Neural cell (in vitro differentiated cells): ENCODE measurements at regions not wholly inside any gene's neighbourhood (a gene's known extent, or its start where the extent isn't known, plus 50 kb on each side); places are given as distances from the start of the nearest gene placed in this dataset.
"Not testable (repeated sequence)": the region's sequence is repeated elsewhere in the genome, so short reads cannot be mapped to it uniquely, and the experiment has no call there.

Experiments
- H2AFZ ChIP-seq: fragments of 200-600, 300-800 bp; sonication (generic), shearing (Covaris generic); 2 replicates; pipeline ENCODE4 v1.6.0; 2014; ENCODE audit warnings: low read depth, mild to moderate bottlenecking, antibody characterized with exemption, low read length, moderate library complexity
- H3F3A ChIP-seq: fragments of 200-600 bp; shearing (Covaris generic); 2 replicates; pipeline ENCODE4 v1.6.1; 2016; ENCODE audit warnings: mild to moderate bottlenecking, moderate library complexity, mixed read lengths, antibody characterized with exemption, low read length; ENCODE audit not compliant: insufficient read depth, poor library complexity, severe bottlenecking
- H3K27ac ChIP-seq: fragments of 200-600, 300-800 bp; sonication (generic), shearing (Covaris generic); 2 replicates; pipeline ENCODE4 v1.5.1; 2014; ENCODE audit warnings: mild to moderate bottlenecking, low read length, moderate library complexity
- H3K27me3 ChIP-seq: fragments of 300-800, 200-600 bp; sonication (generic), shearing (Covaris generic); 2 replicates; pipeline ENCODE4 v1.6.0; 2014; ENCODE audit warnings: mild to moderate bottlenecking, low read depth, low read length, moderate library complexity; ENCODE audit not compliant: insufficient read depth
- H3K36me3 ChIP-seq: fragments of 300-800, 200-600 bp; sonication (generic), shearing (Covaris generic); 2 replicates; pipeline ENCODE4 v1.5.1; 2014; ENCODE audit warnings: mild to moderate bottlenecking, antibody characterized with exemption, low read length, moderate library complexity; ENCODE audit not compliant: insufficient read depth
- H3K4me2 ChIP-seq: fragments of 300-800, 200-600 bp; sonication (generic), shearing (Covaris generic); 2 replicates; pipeline ENCODE4 v1.6.0; 2014; ENCODE audit warnings: mild to moderate bottlenecking, low read length
- H3K4me3 ChIP-seq: fragments of 300-800, 200-600 bp; sonication (generic), shearing (Covaris generic); 2 replicates; pipeline ENCODE4 v1.5.1; 2014; ENCODE audit warnings: mild to moderate bottlenecking, low read length, moderate library complexity
- H3K79me2 ChIP-seq: fragments of 200-600 bp; shearing (Covaris generic); replicated peaks from 2 replicates; pipeline ENCODE4 v1.6.0; 2014; ENCODE audit warnings: mild to moderate bottlenecking, low read length, moderate library complexity; ENCODE audit not compliant: insufficient read depth
- H3K9ac ChIP-seq: fragments of 300-800, 200-600 bp; sonication (generic), shearing (Covaris generic); 2 replicates; pipeline ENCODE4 v1.6.1; 2016; ENCODE audit warnings: mild to moderate bottlenecking, low read length, mixed read lengths
- H3K9me2 ChIP-seq: fragments of 200-600 bp; shearing (Covaris generic); 2 replicates; pipeline ENCODE4 v1.6.1; 2016; ENCODE audit warnings: mild to moderate bottlenecking, low read length, mixed read lengths; ENCODE audit not compliant: insufficient read depth
- H3K9me3 ChIP-seq: fragments of 200-600, 300-800 bp; sonication (generic), shearing (Covaris generic); 2 replicates; pipeline ENCODE4 v1.6.1; 2016; ENCODE audit warnings: mild to moderate bottlenecking, mixed run types, low read length, moderate library complexity, mixed read lengths
- H4K20me1 ChIP-seq: fragments of 200-600 bp; shearing (Covaris generic); 2 replicates; pipeline ENCODE4 v1.6.1; 2016; ENCODE audit warnings: mild to moderate bottlenecking, mixed run types; ENCODE audit not compliant: insufficient read depth
- CTCF ChIP-seq: fragments of 450-650 bp; IDR thresholded peaks from 2 replicates; pipeline ENCODE4 v1.5.1; 2014; ENCODE audit warnings: antibody characterized with exemption, mild to moderate bottlenecking, moderate library complexity; ENCODE audit not compliant: poor library complexity, severe bottlenecking
- EP300 ChIP-seq: fragments of 450-650 bp; conservative IDR thresholded peaks from 2 replicates; pipeline ENCODE4 v1.6.1; 2014; ENCODE audit warnings: antibody characterized with exemption, mild to moderate bottlenecking, moderate library complexity; ENCODE audit not compliant: poor library complexity, severe bottlenecking
- EZH2 ChIP-seq: fragments of 200-600, 300-800 bp; shearing (Covaris generic), sonication (generic); IDR thresholded peaks from 2 replicates; pipeline ENCODE4 v1.6.1; 2014; ENCODE audit warnings: antibody characterized with exemption, low read length, borderline replicate concordance, mild to moderate bottlenecking; ENCODE audit not compliant: insufficient read depth, poor library complexity, severe bottlenecking
- MXI1 ChIP-seq: fragments of 450-650 bp; conservative IDR thresholded peaks from 2 replicates; pipeline ENCODE4 v1.6.1; 2014; ENCODE audit warnings: antibody characterized with exemption, mild to moderate bottlenecking; ENCODE audit not compliant: poor library complexity, severe bottlenecking
- POLR2AphosphoS5 ChIP-seq: IDR thresholded peaks from 2 replicates; pipeline ENCODE4 v1.6.1; 2012
- RAD21 ChIP-seq: fragments of 450-650 bp; conservative IDR thresholded peaks from 2 replicates; pipeline ENCODE4 v1.6.1; 2014; ENCODE audit warnings: antibody characterized with exemption, mild to moderate bottlenecking, moderate library complexity
- REST ChIP-seq: IDR thresholded peaks from 2 replicates; pipeline ENCODE4 v1.6.1; 2012; ENCODE audit warnings: borderline replicate concordance
- SMC3 ChIP-seq: fragments of 450-650 bp; conservative IDR thresholded peaks from 2 replicates; pipeline ENCODE4 v1.6.1; 2014; ENCODE audit warnings: antibody characterized with exemption, mild to moderate bottlenecking, moderate library complexity; ENCODE audit not compliant: poor library complexity
- TAF1 ChIP-seq: IDR thresholded peaks from 2 replicates; pipeline ENCODE4 v1.6.1; 2012; ENCODE audit warnings: low read depth

GRCh38 chr4:104575278-104575677 is 80.6 kb upstream of the CXXC4 start:
- Histone ChIP-seq H3F3A (no peaks in the 10 kb centered on the region), H3K4me3 (no peak overlapping the region), H3K27ac (no peak overlapping the region), H3K9ac (no peak overlapping the region), H3K4me2 (no peak overlapping the region), H3K36me3 (no peaks in the 10 kb centered on the region), H3K9me2 (no peaks in the 10 kb centered on the region), H3K9me3 (no peaks in the 10 kb centered on the region), H3K27me3 (no peaks in the 10 kb centered on the region), H4K20me1 (no peaks in the 10 kb centered on the region), H3K79me2 (no peaks in the 10 kb centered on the region), H2AFZ (no peak overlapping the region)
- TF ChIP-seq MXI1 (no peak), POLR2AphosphoS5 (no peak), TAF1 (no peak), REST (no peak), EP300 (no peak), SMC3 (no peak), CTCF (no peak), RAD21 (no peak), EZH2 (no peak)

GRCh38 chr4:104577405-104577804 is 82.7 kb upstream of the CXXC4 start:
- Histone ChIP-seq H3K4me2 (no peak overlapping the region), H3K27me3 (no peaks in the 10 kb centered on the region), H4K20me1 (no peaks in the 10 kb centered on the region), H3K79me2 (no peaks in the 10 kb centered on the region), H3F3A (no peaks in the 10 kb centered on the region), H3K27ac (no peak overlapping the region), H2AFZ (no peak overlapping the region), H3K4me3 (no peak overlapping the region), H3K9ac (no peak overlapping the region), H3K9me2 (no peaks in the 10 kb centered on the region), H3K9me3 (no peaks in the 10 kb centered on the region), H3K36me3 (no peaks in the 10 kb centered on the region)
- TF ChIP-seq CTCF (no peak), TAF1 (no peak), RAD21 (no peak), EP300 (no peak), REST (no peak), SMC3 (no peak), MXI1 (no peak), POLR2AphosphoS5 (no peak), EZH2 (no peak)

- H3F3A ChIP-seq, H3K27me3 ChIP-seq, H3K4me2 ChIP-seq, H3K9ac ChIP-seq, H3K4me3 ChIP-seq, H3K79me2 ChIP-seq, H3K9me2 ChIP-seq, H2AFZ ChIP-seq, H3K36me3 ChIP-seq, H3K27ac ChIP-seq, H3K9me3 ChIP-seq, H4K20me1 ChIP-seq: not testable (repeated sequence)
These were observed 86.8 kb upstream of the CXXC4 start for GRCh38 chr4:104581476-104581875.
